Activated CD4-positive, alpha-beta T cell treated with anti-CD3 and anti-CD28 coated beads, Interleukin-10, Interleukin-2, amounts not matched to agents 100 ng/mL and 50 ng/mL, durations not matched to agents 16 hours and 8 hours (primary cell): ENCODE measurements at regions not wholly inside any gene's neighbourhood (a gene's known extent, or its start where the extent isn't known, plus 50 kb on each side); places are given as distances from the start of the nearest gene placed in this dataset.

ENCODE experiments used
- DNase-seq: peaks from one replicate; pipeline ENCODE4 v3.0.0-alpha.2; 2020

- DNase-seq = no peak
These were observed 75.3 kb upstream of the MGAT4C start for GRCh38 chr12:86331457-86331856.

GRCh38 chr12:86331012-86331411 lies 74.8 kb upstream of the MGAT4C start:
- no peak for DNase-seq

- no peak for DNase-seq
These were observed 56.0 kb upstream of the MGAT4C start for GRCh38 chr12:86312232-86312631.
